ENCODE measurements at regions not wholly inside any gene's neighbourhood (a gene's known extent, or its start where the extent isn't known, plus 50 kb on each side); places are given as distances from the start of the nearest gene placed in this dataset.
"Not testable (repeated sequence)": the region's sequence is repeated elsewhere in the genome, so short reads cannot be mapped to it uniquely, and the experiment has no call there.

- Histone ChIP-seq H3K36me3 (replicated peaks) (no peaks in the 10 kb centered on the region), H3K27ac (no peak overlapping the region)
- DNase-seq: no peak
Observed at GRCh38 chr3:181493423-181493822, 218.3 kb upstream of the SOX2 start.

GRCh38 chr3:181488536-181488935 is 223.2 kb upstream of the SOX2 start:
- no peak for DNase-seq
- no peaks in the 10 kb centered on the region for H3K27me3 ChIP-seq (replicated peaks)
- in situ Hi-C loops (cut with HindIII; ENCODE audit: low pct_ligation_motif_present, low sequenced_read_pairs): no loop called here
- H3K36me3 ChIP-seq (replicated peaks): no peaks in the 10 kb centered on the region
- no peak overlapping the region for H3K27ac ChIP-seq
- H3K4me3 ChIP-seq (ENCODE audit: low read depth, low read length): no peak overlapping the region
- TF ChIP-seq CTCF (IDR thresholded peaks at IDR 0.05; ENCODE audit: low read depth, low read length, missing control alignments): no peak

More at GRCh38 chr3:181493423-181493822, 218.3 kb upstream of the SOX2 start:
- Histone ChIP-seq H3K27me3 (replicated peaks) (no peaks in the 10 kb centered on the region), H3K4me3 (ENCODE audit: low read depth, low read length) (no peak overlapping the region)
- in situ Hi-C loops (cut with HindIII; ENCODE audit: low pct_ligation_motif_present, low sequenced_read_pairs): no loop called here
- TF ChIP-seq CTCF (IDR thresholded peaks at IDR 0.05; ENCODE audit: low read depth, low read length, missing control alignments): no peak

- no peak overlapping the region for H3K4me3 ChIP-seq (ENCODE audit: low read depth, low read length)
- H3K36me3 ChIP-seq (replicated peaks): no peaks in the 10 kb centered on the region
- H3K27ac ChIP-seq: no peak overlapping the region
- DNase-seq: no peak
- TF ChIP-seq CTCF (IDR thresholded peaks at IDR 0.05; ENCODE audit: low read depth, low read length, missing control alignments): no peak
- in situ Hi-C loops (cut with HindIII; ENCODE audit: low pct_ligation_motif_present, low sequenced_read_pairs): no loop called here
- H3K27me3 ChIP-seq (replicated peaks): no peaks in the 10 kb centered on the region
Observed at GRCh38 chr3:181487236-181487978, 224.3 kb upstream of the SOX2 start.

- Histone ChIP-seq H3K27me3 (replicated peaks) (no peaks in the 10 kb centered on the region), H3K27ac (no peak overlapping the region), H3K36me3 (replicated peaks) (no peaks in the 10 kb centered on the region), H3K4me3 (ENCODE audit: low read depth, low read length) (no peak overlapping the region)
- TF ChIP-seq CTCF (IDR thresholded peaks at IDR 0.05; ENCODE audit: low read depth, low read length, missing control alignments): no peak
- DNase-seq: no peak
- in situ Hi-C loops (cut with HindIII; ENCODE audit: low pct_ligation_motif_present, low sequenced_read_pairs): no loop called here
Observed at GRCh38 chr3:181486141-181486885, 225.4 kb upstream of the SOX2 start.

- Histone ChIP-seq H3K27ac (no peak overlapping the region), H3K4me3 (ENCODE audit: low read depth, low read length) (no peak overlapping the region), H3K36me3 (replicated peaks) (no peaks in the 10 kb centered on the region), H3K27me3 (replicated peaks) (no peaks in the 10 kb centered on the region)
- in situ Hi-C loops (cut with HindIII; ENCODE audit: low pct_ligation_motif_present, low sequenced_read_pairs): no loop called here
- TF ChIP-seq CTCF (IDR thresholded peaks at IDR 0.05; ENCODE audit: low read depth, low read length, missing control alignments): no peak
- DNase-seq: no peak
Observed at GRCh38 chr3:181484026-181484425, 227.7 kb upstream of the SOX2 start.

- H3K27ac ChIP-seq; DNase-seq; H3K4me3 ChIP-seq (ENCODE audit: low read depth, low read length); in situ Hi-C loops (cut with HindIII; ENCODE audit: low pct_ligation_motif_present, low sequenced_read_pairs); H3K27me3 ChIP-seq (replicated peaks); H3K36me3 ChIP-seq (replicated peaks): not testable (repeated sequence)
Observed at GRCh38 chr3:181475146-181475545, 236.6 kb upstream of the SOX2 start.
